GM18498 (cell line): ENCODE measurements at regions not wholly inside any gene's neighbourhood (a gene's known extent, or its start where the extent isn't known, plus 50 kb on each side); places are given as distances from the start of the nearest gene placed in this dataset.

ENCODE experiments used
- ATAC-seq: cut with Tn5 transposase; IDR thresholded peaks from one replicate; pipeline ENCODE4 v1.9.1; 2021; ENCODE audit warnings: mild to moderate bottlenecking, moderate library complexity; ENCODE audit not compliant: unreplicated experiment

GRCh38 chr4:35105486-35105885, 1138.8 kb downstream of the ARAP2 start:
- no peak for ATAC-seq

- no peak for ATAC-seq
These were observed 1138.1 kb downstream of the ARAP2 start for GRCh38 chr4:35106091-35106734.

- ATAC-seq, result no peak
These were observed 1120.2 kb downstream of the ARAP2 start for GRCh38 chr4:35124106-35124505.

GRCh38 chr4:35125995-35126712, 1118.2 kb downstream of the ARAP2 start:
- no peak for ATAC-seq

GRCh38 chr4:35138449-35138848, 1105.9 kb downstream of the ARAP2 start:
- ATAC-seq, result no peak

- no peak for ATAC-seq
These were observed 1096.6 kb downstream of the ARAP2 start for GRCh38 chr4:35147761-35148160.

- ATAC-seq, result no peak
These were observed 1092.3 kb downstream of the ARAP2 start for GRCh38 chr4:35151816-35152572.

GRCh38 chr4:35163168-35163567, 1081.1 kb downstream of the ARAP2 start:
- ATAC-seq, result no peak

- no peak for ATAC-seq
These were observed 1080.3 kb downstream of the ARAP2 start for GRCh38 chr4:35164063-35164462.

- ATAC-seq, result no peak
These were observed 1077.8 kb downstream of the ARAP2 start for GRCh38 chr4:35166466-35166865.

- no peak for ATAC-seq
These were observed 1076.9 kb downstream of the ARAP2 start for GRCh38 chr4:35167385-35167784.

GRCh38 chr4:35175487-35175886, 1068.8 kb downstream of the ARAP2 start:
- no peak for ATAC-seq

GRCh38 chr4:35175894-35176293, 1068.4 kb downstream of the ARAP2 start:
- ATAC-seq, result no peak

GRCh38 chr4:35182451-35182850, 1061.9 kb downstream of the ARAP2 start:
- no peak for ATAC-seq

- no peak for ATAC-seq
These were observed 1054.2 kb downstream of the ARAP2 start for GRCh38 chr4:35189988-35190613.

GRCh38 chr4:35201403-35201802, 1042.9 kb downstream of the ARAP2 start:
- no peak for ATAC-seq

GRCh38 chr4:35216636-35217035, 1027.7 kb downstream of the ARAP2 start:
- ATAC-seq, result no peak

GRCh38 chr4:35217331-35217730, 1027.0 kb downstream of the ARAP2 start:
- no peak for ATAC-seq

GRCh38 chr4:35228313-35228712, 1016.0 kb downstream of the ARAP2 start:
- ATAC-seq, result no peak

- no peak for ATAC-seq
These were observed 1015.3 kb downstream of the ARAP2 start for GRCh38 chr4:35229021-35229420.

- no peak for ATAC-seq
These were observed 1006.4 kb downstream of the ARAP2 start for GRCh38 chr4:35237924-35238323.
